Glutamatergic neuron (in vitro differentiated cells): ENCODE measurements at regions not wholly inside any gene's neighbourhood (a gene's known extent, or its start where the extent isn't known, plus 50 kb on each side); places are given as distances from the start of the nearest gene placed in this dataset.

Source experiments
- DNase-seq: peaks from one replicate; pipeline ENCODE4 v3.0.0; 2022
- H3K27ac Mint-ChIP-seq: one replicate; pipeline ENCODE4 v1.8.0; 2020; ENCODE audit warnings: mild to moderate bottlenecking, mixed read lengths, inconsistent platforms; ENCODE audit not compliant: unreplicated experiment
- H3K27me3 Mint-ChIP-seq: one replicate; pipeline ENCODE4 v1.8.0; 2020; ENCODE audit warnings: mild to moderate bottlenecking, moderate library complexity, mixed read lengths, inconsistent platforms; ENCODE audit not compliant: unreplicated experiment
- H3K36me3 Mint-ChIP-seq: one replicate; pipeline ENCODE4 v1.8.0; 2020; ENCODE audit warnings: mild to moderate bottlenecking, mixed read lengths, inconsistent platforms; ENCODE audit not compliant: unreplicated experiment
- H3K4me1 Mint-ChIP-seq: one replicate; pipeline ENCODE4 v1.8.0; 2020; ENCODE audit warnings: mild to moderate bottlenecking, low read depth, mixed read lengths, inconsistent platforms; ENCODE audit not compliant: unreplicated experiment
- H3K4me3 Mint-ChIP-seq: one replicate; pipeline ENCODE4 v1.8.0; 2020; ENCODE audit warnings: mild to moderate bottlenecking, mixed read lengths, inconsistent platforms; ENCODE audit not compliant: unreplicated experiment
- H3K9me3 Mint-ChIP-seq: one replicate; pipeline ENCODE4 v1.8.0; 2020; ENCODE audit warnings: mild to moderate bottlenecking, moderate library complexity, mixed read lengths, inconsistent platforms; ENCODE audit not compliant: unreplicated experiment
- TF ChIP-seq, protein P1 (sequence below): fragments of 200-600 bp; sonication (generic); IDR thresholded peaks from one replicate; pipeline ENCODE4 v1.5.0; 2021; ENCODE audit not compliant: partially characterized antibody, unreplicated experiment

DNA sequence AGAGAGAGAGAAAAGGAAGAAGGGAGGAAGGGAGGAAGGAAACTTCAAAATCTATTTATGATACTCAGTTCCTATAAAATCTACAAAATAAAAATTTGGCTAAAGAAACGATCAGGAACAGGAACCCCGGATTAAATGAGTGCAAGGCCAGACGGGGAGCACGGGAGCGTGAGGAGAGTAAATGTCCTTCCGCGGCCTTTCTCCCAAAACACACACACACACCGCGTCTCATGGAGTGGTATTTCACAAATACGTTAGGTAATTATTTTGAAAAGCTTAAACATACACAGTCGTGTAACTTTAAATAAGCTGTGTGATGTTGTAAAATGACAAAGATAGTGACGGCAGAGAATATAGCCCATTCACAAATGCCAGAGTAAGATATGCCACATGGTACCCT, 125.7 kb upstream of the AFDN start:
- Mint-ChIP-seq H3K4me1 (peaks cover 42% of the 10 kb centered on the region), H3K36me3 (no peaks in the 10 kb centered on the region), H3K27me3 (peaks cover 7% of the 10 kb centered on the region), H3K9me3 (peaks cover 18% of the 10 kb centered on the region), H3K27ac (no peak overlapping the region), H3K4me3 (no peak overlapping the region)
- DNase-seq, result no peak
- TF ChIP-seq, protein P1, sequence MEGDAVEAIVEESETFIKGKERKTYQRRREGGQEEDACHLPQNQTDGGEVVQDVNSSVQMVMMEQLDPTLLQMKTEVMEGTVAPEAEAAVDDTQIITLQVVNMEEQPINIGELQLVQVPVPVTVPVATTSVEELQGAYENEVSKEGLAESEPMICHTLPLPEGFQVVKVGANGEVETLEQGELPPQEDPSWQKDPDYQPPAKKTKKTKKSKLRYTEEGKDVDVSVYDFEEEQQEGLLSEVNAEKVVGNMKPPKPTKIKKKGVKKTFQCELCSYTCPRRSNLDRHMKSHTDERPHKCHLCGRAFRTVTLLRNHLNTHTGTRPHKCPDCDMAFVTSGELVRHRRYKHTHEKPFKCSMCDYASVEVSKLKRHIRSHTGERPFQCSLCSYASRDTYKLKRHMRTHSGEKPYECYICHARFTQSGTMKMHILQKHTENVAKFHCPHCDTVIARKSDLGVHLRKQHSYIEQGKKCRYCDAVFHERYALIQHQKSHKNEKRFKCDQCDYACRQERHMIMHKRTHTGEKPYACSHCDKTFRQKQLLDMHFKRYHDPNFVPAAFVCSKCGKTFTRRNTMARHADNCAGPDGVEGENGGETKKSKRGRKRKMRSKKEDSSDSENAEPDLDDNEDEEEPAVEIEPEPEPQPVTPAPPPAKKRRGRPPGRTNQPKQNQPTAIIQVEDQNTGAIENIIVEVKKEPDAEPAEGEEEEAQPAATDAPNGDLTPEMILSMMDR, result no peak

DNA sequence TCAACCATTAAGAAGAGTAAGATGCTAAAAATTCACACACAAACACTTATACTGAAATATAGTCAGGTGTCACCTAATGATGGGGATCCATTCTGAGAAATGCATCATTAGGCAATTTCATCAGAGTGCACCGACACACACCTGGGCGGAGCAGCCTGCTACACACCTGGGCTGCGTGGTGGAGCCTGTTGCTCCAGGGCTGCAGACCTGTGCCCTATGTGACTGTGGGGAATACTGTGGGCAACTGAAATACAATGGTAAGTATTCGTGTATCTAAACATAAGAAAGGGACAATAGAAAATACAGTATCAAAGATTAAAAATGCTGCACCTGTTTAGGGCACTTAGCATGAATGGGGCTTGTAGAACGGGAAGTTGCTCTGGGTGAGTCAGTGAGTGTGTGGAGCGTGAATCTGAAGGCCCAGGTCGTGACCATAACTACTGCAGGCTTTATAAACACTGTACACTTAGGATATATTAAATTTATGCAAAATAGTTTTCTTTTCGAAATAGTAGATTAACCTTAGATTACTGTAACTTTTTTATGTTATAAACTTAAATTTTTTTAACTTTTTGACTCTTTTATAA, 124.4 kb upstream of the AFDN start:
- peaks cover 2% of the 10 kb centered on the region for H3K27me3 Mint-ChIP-seq
- H3K9me3 Mint-ChIP-seq, result peaks cover 8% of the 10 kb centered on the region
- no peak for DNase-seq
- H3K4me1 Mint-ChIP-seq, result peaks cover 33% of the 10 kb centered on the region
- H3K4me3 Mint-ChIP-seq, result no peak overlapping the region
- TF ChIP-seq, protein P1, result no peak
- no peaks in the 10 kb centered on the region for H3K36me3 Mint-ChIP-seq
- H3K27ac Mint-ChIP-seq, result no peak overlapping the region

DNA sequence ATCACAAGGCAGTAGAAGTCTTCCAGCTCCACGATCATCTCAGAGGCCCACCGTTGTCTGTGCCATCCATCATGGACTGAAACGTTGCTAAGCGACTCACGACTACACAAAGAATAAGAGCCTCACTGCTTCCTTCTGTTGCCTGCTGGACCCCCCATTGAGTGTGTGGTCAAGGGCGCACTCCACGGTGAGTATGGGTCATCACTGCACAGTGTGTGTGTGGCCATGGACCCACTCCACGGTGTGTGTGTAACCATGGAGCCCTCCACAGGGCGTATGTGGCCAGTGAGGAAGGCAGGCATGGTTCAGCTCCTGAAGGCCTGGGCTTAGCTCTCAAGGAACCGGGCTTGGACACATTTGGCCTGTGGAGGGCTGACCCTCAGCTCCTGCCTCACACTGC, 123.4 kb upstream of the AFDN start:
- TF ChIP-seq, protein P1, result no peak
- no peak overlapping the region for H3K27ac Mint-ChIP-seq
- H3K9me3 Mint-ChIP-seq, result peaks cover 8% of the 10 kb centered on the region
- H3K27me3 Mint-ChIP-seq, result peaks cover 2% of the 10 kb centered on the region
- peaks cover 33% of the 10 kb centered on the region for H3K4me1 Mint-ChIP-seq
- DNase-seq, result no peak
- H3K4me3 Mint-ChIP-seq, result no peak overlapping the region
- H3K36me3 Mint-ChIP-seq, result no peaks in the 10 kb centered on the region

- TF ChIP-seq, protein P1, result no peak
- Mint-ChIP-seq H3K4me1 (peaks cover 33% of the 10 kb centered on the region), H3K9me3 (peaks cover 8% of the 10 kb centered on the region), H3K27ac (no peak overlapping the region), H3K4me3 (no peak overlapping the region), H3K36me3 (no peaks in the 10 kb centered on the region), H3K27me3 (peaks cover 2% of the 10 kb centered on the region)
- DNase-seq, result no peak
Measured at GRCh38 chr6:167703781-167704180, 122.9 kb upstream of the AFDN start.

DNA sequence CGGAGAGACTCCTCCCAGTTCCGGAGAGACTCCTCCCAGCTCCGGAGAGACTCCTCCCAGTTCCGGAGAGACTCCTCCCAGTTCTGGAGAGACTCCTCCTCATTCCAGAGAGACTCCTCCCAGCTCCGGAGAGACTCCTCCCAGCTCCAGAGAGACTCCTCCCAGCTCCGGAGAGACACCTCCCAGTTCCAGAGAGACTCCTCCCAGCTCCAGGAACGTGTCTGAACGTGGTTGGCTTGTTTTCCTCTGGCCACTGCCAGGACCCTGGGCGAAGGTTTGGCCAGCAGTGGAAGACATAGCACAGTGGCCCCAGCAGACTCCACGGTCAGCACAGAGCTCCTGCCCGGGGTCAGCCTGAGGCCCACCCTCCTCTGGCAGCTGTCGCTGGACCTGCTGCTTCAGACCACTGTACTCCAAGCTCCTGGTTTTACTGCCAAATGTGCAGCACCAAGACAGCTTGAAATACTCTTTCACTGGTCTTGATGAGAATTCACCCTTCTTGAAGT, 122.3 kb upstream of the AFDN start:
- no peak overlapping the region for H3K27ac Mint-ChIP-seq
- no peak overlapping the region for H3K4me3 Mint-ChIP-seq
- peaks cover 2% of the 10 kb centered on the region for H3K27me3 Mint-ChIP-seq
- peaks cover 29% of the 10 kb centered on the region for H3K4me1 Mint-ChIP-seq
- H3K9me3 Mint-ChIP-seq, result peaks cover 8% of the 10 kb centered on the region
- TF ChIP-seq, protein P1, result no peak
- no peak for DNase-seq
- no peaks in the 10 kb centered on the region for H3K36me3 Mint-ChIP-seq
